Endodermal cell (in vitro differentiated cells): ENCODE measurements at regions not wholly inside any gene's neighbourhood (a gene's known extent, or its start where the extent isn't known, plus 50 kb on each side); places are given as distances from the start of the nearest gene placed in this dataset.

Experiments
- DNase-seq: peaks from one replicate; pipeline ENCODE4 v3.0.0-alpha.2; 2017
- H3K27ac ChIP-seq: 2 replicates; pipeline ENCODE4 v1.5.1; 2013; ENCODE audit warnings: mild to moderate bottlenecking, low read depth, low read length, moderate library complexity
- H3K27me3 ChIP-seq: 2 replicates; pipeline ENCODE4 v1.6.1; 2013; ENCODE audit warnings: mild to moderate bottlenecking, low read length, moderate library complexity; ENCODE audit not compliant: insufficient read depth, control insufficient read depth, poor library complexity, severe bottlenecking
- H3K36me3 ChIP-seq: 2 replicates; pipeline ENCODE4 v1.7.0; 2013; ENCODE audit warnings: mild to moderate bottlenecking, low read length, moderate library complexity; ENCODE audit not compliant: control insufficient read depth, insufficient read depth
- H3K4me1 ChIP-seq: one replicate; pipeline ENCODE4 v1.7.0; 2013; ENCODE audit warnings: low read length; ENCODE audit not compliant: control insufficient read depth, insufficient read depth
- H3K4me3 ChIP-seq: 2 replicates; pipeline ENCODE4 v1.5.1; 2013; ENCODE audit warnings: mild to moderate bottlenecking, low read length, moderate library complexity
- H3K9ac ChIP-seq: 2 replicates; pipeline ENCODE4 v1.6.1; 2013; ENCODE audit warnings: mild to moderate bottlenecking, low read length, moderate library complexity; ENCODE audit not compliant: poor library complexity, severe bottlenecking; ENCODE audit errors: extremely low read depth
- H3K9me3 ChIP-seq: 2 replicates; pipeline ENCODE4 v1.6.1; 2013; ENCODE audit warnings: mild to moderate bottlenecking, low read length, moderate library complexity; ENCODE audit not compliant: control insufficient read depth
- H3K27ac Mint-ChIP-seq: 2 replicates; pipeline ENCODE4 v1.8.0; 2020; ENCODE audit warnings: mixed read lengths
- H3K27me3 Mint-ChIP-seq: 2 replicates; pipeline ENCODE4 v1.8.0; 2021; ENCODE audit warnings: mild to moderate bottlenecking, mixed read lengths; ENCODE audit not compliant: insufficient read depth
- H3K36me3 Mint-ChIP-seq: 2 replicates; pipeline ENCODE4 v1.8.0; 2020; ENCODE audit warnings: low read depth, mixed read lengths
- H3K4me1 Mint-ChIP-seq: 2 replicates; pipeline ENCODE4 v1.8.0; 2020; ENCODE audit warnings: mixed read lengths
- H3K4me3 Mint-ChIP-seq: 2 replicates; pipeline ENCODE4 v1.8.0; 2020; ENCODE audit warnings: mild to moderate bottlenecking, moderate library complexity, mixed read lengths
- H3K9me3 Mint-ChIP-seq: 2 replicates; pipeline ENCODE4 v1.8.0; 2020; ENCODE audit warnings: mild to moderate bottlenecking, mixed read lengths
- CTCF ChIP-seq: fragments of 200-600 bp; sonication (generic); conservative IDR thresholded peaks from 2 replicates; pipeline ENCODE4 v1.5.0; 2021; ENCODE audit warnings: antibody characterized with exemption, mild to moderate bottlenecking
- WGBS, 2 experiments: methylation state at CpG; one replicate each; pipeline versions ENCODE4 v1.1.5 to v1.1.7; 2013; ENCODE audit warnings: missing lambda C conversion rate in 2 of 2, mixed read lengths in 1 of 2; ENCODE audit not compliant: insufficient coverage in 1 of 2, insufficient read length in 1 of 2; 5-methylcytosine and 5-hydroxymethylcytosine counted together

- Histone ChIP-seq H3K9me3 (no peaks in the 10 kb centered on the region), H3K36me3 (no peaks in the 10 kb centered on the region), H3K27ac (no peak overlapping the region), H3K4me3 (no peak overlapping the region), H3K27me3 (no peaks in the 10 kb centered on the region), H3K9ac (no peak overlapping the region), H3K4me1 (no peaks in the 10 kb centered on the region)
- no peaks in the 10 kb centered on the region for H3K27me3 Mint-ChIP-seq
- H3K9me3 Mint-ChIP-seq: no peaks in the 10 kb centered on the region
- no peaks in the 10 kb centered on the region for H3K4me1 Mint-ChIP-seq
- no peak overlapping the region for H3K27ac Mint-ChIP-seq
- H3K4me3 Mint-ChIP-seq: no peak overlapping the region
- DNase-seq: no peak
- TF ChIP-seq CTCF: no peak
- WGBS, 2 experiments: 80 to 100% methylated on average over 1 to 2 of the region's 2 CpGs
- no peaks in the 10 kb centered on the region for H3K36me3 Mint-ChIP-seq
These were observed 302.7 kb upstream of the ASIC2 start for GRCh38 chr17:33595828-33596227.

- no peaks in the 10 kb centered on the region for H3K27me3 ChIP-seq
- H3K4me3 ChIP-seq: no peak overlapping the region
- Mint-ChIP-seq H3K4me1 (no peaks in the 10 kb centered on the region), H3K36me3 (no peaks in the 10 kb centered on the region), H3K27ac (no peak overlapping the region), H3K4me3 (no peak overlapping the region), H3K27me3 (no peaks in the 10 kb centered on the region), H3K9me3 (no peaks in the 10 kb centered on the region)
- no peaks in the 10 kb centered on the region for H3K36me3 ChIP-seq
- H3K4me1 ChIP-seq: no peaks in the 10 kb centered on the region
- no peak overlapping the region for H3K9ac ChIP-seq
- no peak for DNase-seq
- WGBS, 2 experiments: 87 to 88% methylated on average over 3 of the region's 3 CpGs
- H3K9me3 ChIP-seq: no peaks in the 10 kb centered on the region
- H3K27ac ChIP-seq: no peak overlapping the region
- TF ChIP-seq CTCF: no peak
These were observed 303.8 kb upstream of the ASIC2 start for GRCh38 chr17:33596899-33597298.

- H3K27me3 Mint-ChIP-seq: no peaks in the 10 kb centered on the region
- 98 to 100% methylated on average over 2 of the region's 2 CpGs for WGBS, 2 experiments
- no peaks in the 10 kb centered on the region for H3K27me3 ChIP-seq
- no peaks in the 10 kb centered on the region for H3K4me1 ChIP-seq
- H3K36me3 Mint-ChIP-seq: no peaks in the 10 kb centered on the region
- no peak overlapping the region for H3K4me3 ChIP-seq
- H3K27ac ChIP-seq: no peak overlapping the region
- H3K9me3 ChIP-seq: no peaks in the 10 kb centered on the region
- no peaks in the 10 kb centered on the region for H3K4me1 Mint-ChIP-seq
- H3K36me3 ChIP-seq: no peaks in the 10 kb centered on the region
- no peak overlapping the region for H3K4me3 Mint-ChIP-seq
- no peak for DNase-seq
- no peak for TF ChIP-seq CTCF
- no peaks in the 10 kb centered on the region for H3K9me3 Mint-ChIP-seq
- H3K9ac ChIP-seq: no peak overlapping the region
- no peak overlapping the region for H3K27ac Mint-ChIP-seq
These were observed 305.7 kb upstream of the ASIC2 start for GRCh38 chr17:33598797-33599196.
